ENCODE measurements at regions not wholly inside any gene's neighbourhood (a gene's known extent, or its start where the extent isn't known, plus 50 kb on each side); places are given as distances from the start of the nearest gene placed in this dataset.

DNA sequence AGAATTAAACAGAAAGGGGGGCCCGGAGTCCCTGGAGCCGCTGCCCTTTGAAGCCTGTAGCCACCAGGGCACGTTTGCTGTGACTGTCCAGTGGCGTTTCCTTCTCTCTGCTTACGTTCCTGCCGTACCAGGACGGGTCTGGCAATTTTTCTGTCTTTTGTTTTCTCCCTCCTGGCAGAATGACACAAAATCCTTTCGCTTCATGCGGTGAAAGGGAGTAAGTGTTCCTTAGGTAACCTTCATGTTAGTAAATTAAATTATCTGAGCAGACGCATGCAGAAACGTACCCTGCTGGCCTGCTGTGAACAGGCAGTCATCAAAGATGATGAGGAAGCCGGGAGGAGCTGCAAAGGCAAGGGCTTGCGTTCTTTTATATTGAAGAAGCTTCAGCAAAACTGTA is 299.3 kb upstream of the ARGLU1 start:
- no peak for DNase-seq (ENCODE audit: low spot score)

DNA sequence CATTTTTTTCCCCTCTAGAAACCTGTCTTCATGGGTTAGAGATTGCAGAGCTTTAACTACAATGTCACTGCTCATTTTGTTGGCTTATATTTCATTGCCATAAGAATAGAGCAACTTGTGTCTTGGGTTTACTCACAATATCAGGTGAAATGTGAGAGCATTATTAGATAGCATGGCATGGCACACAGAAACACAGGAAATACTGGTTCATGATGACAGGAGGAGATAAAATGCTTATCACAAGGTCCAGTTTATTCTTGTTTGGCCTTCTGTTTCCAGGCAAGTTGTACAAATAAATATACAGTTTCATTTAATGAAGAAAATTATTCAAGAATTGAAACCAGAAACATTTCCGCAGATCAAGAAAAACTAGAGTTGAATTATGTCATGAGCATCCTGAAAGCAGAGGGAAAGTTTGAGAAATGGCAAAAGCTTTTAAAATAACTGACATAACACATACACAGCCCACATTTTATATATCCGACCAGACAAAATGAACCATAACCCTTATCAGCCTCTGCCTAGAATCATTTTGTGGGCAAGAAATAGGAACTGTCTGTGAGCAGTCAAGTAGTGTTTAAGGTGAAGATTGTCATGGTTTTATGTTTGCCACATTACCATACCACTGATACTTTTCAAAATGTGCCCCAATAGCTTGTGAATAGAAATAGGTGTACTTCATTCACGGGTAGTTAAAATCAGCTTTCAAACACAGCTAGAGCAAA is 297.9 kb upstream of the ARGLU1 start:
- DNase-seq (ENCODE audit: low spot score): no peak

DNA sequence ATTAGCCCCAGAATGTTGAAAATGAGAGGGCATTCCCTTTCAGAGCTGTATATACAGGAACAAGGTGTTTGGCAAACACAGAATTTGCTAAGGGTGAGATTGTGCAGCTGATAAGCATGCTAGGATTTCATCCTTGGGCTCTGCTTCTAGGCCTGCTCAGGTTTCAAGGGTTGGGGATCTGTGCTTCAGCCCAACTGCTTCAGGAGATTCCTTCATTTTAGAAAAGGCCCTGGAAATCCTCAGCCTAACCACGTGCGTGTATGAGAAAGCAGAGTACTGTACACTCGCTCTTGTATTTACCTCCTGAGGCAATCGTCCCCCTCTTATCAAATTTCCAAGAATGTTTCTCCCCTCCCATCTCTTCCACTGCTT is 291.6 kb upstream of the ARGLU1 start:
- DNase-seq (ENCODE audit: low spot score): no peak

DNA sequence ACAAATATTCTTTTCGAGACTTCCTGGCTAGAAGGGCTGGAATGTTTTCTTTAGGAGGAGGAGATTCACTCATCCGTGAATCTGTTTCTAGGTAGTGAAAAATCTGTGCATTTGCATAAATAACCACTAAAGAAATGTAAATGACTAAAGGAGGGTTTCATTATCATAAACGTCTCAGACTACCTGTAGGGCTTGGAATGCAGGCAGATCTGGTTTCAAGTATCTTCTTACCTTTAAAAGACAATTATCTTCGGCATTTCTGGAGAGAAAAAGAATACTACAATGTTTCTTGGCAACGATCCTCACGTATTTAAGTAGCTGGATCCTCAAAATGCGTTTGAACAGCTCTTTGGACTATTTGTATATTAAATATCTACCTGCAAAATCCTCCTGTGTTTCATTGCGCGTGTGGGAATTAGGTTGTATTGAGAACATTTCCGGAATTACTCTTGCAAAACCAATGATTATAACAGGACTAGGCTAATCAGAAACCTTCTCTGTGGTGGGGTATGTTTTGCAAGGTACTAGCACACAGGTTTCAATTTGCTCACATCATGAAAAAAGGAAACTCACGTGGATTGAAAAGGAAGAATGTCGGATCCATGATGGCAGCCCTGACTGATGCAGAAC is 291.1 kb upstream of the ARGLU1 start:
- no peak for DNase-seq (ENCODE audit: low spot score)

DNA sequence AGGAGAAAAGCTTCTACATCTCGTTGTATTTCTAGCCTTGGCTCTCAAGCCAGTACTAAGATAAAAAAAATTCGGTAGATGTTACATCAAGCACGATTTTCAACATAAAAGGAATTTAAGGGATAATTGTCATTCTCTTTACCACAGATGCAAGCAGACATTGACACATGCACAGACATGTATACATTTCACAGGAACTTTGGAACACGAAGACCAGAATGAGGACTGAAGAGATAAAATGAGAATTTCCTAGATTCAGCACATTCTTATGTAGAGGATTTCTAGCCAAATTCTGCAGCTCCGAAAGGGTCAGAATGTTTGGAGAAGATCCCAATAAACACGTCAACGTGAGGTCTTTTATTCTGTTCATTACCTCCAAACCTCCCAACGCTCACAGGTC is 284.5 kb upstream of the ARGLU1 start:
- DNase-seq (ENCODE audit: low spot score): no peak

DNA sequence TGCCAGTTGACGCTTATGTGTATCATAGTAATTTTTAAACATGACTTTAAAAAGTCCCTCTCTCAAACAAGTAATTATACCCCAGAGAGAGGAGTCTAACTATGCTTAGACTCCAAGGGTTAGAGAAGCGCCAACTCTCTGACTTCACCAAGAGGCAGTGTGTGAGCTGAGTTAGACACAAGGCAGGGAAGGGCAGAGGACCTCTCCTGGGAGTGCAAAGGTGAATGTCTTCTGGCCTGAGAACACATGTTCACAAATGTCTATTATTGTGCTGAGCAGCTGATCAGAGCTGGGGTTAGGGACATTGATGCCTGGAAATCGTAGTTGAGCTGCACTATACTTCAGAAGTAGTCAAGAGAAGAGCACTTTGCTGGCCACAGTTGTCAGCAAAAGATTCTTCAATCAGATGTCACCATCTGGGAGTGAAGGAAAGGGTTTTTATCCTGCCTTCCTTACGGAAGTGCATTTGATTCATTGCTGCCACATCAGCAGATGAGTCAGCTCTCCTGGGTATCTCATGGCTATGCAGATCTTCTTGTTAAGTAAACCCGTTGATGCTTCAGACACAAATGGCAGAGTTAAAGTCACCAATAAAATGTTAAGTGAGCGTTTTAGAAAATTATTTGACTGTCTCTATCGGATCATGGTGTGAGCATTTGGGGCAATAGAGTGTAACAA is 283.2 kb upstream of the ARGLU1 start:
- DNase-seq (ENCODE audit: low spot score): no peak

DNA sequence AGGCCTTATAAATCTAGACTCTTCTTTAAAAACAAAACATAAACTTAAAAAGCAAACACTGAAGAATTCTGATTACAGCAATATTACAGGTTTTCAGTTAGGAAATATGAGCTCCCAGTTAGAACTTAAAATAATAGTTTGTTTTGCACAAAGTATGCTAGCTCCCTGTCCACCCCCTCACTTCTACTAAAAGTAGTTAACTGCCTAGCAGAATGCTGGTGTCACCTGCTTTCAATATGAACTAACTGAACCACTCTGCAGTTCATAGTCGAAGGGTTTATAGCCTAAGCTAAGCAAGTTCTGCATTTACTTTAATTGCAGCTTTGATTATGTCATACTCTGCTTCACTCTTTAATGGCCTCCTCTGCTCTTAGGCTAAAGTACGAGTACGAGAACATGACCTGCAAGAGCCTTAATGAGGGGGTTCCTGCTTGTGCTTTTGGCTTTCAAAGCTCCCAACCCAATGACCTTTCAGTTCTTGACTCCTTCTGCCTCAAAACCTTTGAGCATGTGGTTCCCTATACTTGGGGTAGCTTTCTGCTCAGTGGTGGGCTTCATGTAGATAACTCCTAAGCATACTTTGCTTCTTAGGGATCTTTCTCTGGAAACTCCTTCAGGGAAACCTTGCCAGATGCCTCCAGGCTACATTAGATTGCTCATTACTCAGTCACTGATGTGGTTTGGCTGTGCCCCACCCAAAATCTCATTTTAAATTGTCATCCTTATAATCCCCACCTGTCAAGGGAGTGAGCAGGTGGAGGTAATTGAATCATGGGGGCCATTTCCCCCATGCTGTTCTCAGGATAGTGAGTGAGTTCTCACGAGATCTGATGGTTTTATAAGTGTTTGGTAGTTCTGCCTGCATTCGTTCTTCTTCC is 278.9 kb upstream of the ARGLU1 start:
- DNase-seq (ENCODE audit: low spot score): no peak

DNA sequence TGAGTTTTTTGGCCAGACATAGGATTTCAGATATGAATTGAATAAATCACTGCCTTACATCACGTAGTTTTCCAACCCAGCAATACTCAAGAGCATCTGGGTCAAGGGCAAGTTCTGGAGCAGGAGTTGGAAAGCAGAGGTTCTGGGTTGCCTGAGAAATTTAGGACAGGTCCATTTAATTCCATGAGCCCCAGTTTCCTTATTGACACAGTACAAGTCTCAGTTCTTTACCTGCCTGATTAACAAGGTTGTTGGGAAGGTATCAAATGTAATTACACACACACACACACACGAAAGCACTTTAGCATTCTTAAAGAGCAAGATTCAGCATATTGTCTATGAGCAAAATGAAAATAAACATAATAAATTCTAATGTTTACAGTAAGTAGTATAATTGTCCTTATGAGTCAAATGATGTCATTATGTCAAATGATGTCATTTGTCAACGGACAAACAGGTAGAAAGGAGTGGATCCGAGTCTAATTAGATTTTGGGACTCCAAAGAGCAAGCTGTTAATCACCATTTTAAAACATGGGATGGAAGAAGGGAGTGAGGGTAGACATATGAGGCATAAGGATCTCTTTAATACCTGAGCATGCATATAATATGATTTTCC is 268.4 kb upstream of the ARGLU1 start:
- DNase-seq (ENCODE audit: low spot score): no peak

DNA sequence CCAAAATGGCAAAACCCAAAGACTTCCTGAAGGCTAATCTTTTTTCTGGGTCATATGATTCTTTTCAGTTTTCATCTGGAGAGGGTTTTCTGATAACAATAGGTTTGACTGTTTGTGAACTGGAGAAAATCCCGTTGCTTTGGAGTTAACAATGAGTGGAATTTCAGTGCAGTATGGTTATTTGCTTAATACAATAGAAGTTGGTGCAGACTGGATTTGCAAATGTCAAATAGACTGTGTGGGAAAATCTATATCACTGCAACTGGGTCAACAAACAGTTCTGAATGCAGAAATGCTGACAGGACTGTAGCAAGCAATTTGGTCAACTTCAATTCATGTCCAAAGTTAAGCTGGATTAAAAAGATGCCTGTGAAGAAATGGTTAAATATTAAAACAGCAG is 267.5 kb upstream of the ARGLU1 start:
- DNase-seq (ENCODE audit: low spot score): no peak

DNA sequence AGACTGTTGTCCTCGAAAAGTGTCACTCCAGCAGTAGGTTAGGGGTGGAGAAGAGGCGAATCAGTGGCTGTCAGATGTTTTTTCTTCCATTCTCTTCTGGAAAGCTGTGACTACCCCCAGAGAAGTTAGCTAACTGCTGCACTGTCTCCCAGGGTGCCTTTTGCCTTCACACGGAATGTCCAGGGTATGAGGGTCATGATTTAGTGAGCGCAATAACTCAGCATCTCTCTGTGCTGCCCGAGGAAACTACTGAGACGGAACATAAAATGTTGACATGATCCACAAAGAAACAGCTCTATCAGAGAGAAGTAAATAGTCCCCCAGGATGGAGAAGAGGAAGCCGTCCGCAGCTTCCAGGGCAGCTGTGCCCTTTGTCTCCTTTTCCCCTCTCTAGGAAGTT is 254.0 kb upstream of the ARGLU1 start:
- no peak for DNase-seq (ENCODE audit: low spot score)

DNA sequence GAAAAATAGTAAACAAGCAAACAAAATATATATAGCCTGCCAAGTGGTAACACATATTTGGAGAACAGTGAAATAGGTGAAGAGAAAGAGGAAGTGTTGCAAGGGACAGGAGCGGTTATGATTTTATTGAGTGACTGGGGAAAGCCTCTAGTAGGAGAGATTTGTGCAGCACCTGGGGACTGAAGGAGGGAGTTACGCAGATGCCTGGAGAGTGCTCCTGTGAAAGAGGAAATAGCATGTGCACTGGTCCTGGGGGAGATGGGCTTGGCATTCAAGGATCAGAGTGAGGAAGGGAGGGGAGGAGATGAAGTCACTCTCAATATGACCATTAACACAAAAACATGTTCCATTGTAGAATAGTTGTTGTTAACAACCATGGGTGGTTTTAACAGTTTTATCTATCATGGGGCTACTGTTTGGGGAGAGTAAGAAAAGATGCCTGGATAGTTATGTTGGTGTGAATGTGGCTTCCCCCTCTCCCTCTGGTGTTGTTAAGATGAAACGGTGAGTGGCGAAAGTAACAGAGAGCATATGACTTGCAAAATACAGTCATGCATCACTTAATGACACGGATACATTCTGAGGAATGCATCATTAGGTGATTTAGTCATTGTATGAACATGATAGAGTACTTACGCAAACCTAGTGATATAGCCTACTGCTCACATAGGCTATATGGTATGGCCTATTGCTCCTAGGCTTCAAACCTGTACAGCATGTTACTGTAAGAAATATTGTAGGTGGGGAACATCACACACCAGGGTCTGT is 251.7 kb upstream of the ARGLU1 start:
- DNase-seq (ENCODE audit: low spot score): no peak

DNA sequence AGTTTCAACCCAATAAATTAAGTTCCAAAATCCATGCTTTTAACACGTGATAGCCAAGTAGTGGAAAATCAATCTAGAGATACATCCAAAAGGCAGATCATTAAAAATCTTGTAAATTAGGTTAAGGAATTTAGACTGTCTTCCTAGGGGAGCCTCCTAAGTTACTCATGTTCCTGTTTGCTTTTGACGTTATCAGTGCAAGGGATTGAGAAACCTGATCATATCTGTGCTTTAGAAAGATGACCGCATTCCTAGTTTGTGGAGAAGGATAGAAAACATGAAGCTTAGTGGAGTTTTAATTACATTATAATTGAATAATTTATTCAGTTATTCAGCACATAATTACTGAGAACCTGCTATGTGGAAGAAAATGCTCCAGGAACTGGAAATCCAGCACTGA is 251.0 kb upstream of the ARGLU1 start:
- DNase-seq (ENCODE audit: low spot score): no peak

DNA sequence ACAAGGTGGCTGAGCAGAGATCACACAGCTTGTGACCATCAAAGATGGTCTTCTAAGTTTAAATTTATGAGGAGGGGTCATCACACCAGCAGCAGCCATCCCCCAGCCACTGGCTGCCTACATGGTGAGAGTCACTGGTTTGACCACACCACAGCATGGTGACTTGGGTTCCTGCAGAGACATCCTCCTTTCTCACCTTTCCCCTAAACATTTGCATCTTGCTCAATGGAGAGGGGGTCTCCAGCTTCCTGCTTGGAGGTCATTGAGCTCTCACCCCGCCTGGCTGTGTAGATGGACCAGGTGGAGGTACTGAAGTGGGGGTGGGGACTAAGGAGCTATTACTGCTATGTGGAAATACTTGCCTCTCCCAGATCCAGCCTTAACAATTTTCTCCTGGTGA is 247.6 kb upstream of the ARGLU1 start:
- no peak for DNase-seq (ENCODE audit: low spot score)

DNA sequence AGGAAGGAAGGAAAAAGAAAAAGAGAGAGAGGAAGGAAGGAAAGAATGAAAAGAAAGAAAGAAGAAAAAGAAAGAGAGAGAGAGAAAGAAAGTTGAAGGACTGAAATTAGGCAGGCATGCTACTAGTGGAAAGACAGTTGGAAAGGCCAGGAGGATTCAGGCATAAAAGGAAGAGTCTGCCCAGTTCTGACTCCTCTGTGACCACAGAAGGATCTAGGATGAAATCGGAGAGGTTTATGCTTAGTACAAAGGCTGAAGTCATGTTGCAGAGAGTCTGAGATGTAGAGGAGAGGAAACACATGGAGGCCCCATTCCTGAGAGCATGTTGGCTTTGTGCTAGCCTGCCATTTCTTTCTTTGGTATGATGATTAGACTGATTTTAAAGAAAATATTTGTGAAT is 246.5 kb upstream of the ARGLU1 start:
- DNase-seq (ENCODE audit: low spot score): no peak

DNA sequence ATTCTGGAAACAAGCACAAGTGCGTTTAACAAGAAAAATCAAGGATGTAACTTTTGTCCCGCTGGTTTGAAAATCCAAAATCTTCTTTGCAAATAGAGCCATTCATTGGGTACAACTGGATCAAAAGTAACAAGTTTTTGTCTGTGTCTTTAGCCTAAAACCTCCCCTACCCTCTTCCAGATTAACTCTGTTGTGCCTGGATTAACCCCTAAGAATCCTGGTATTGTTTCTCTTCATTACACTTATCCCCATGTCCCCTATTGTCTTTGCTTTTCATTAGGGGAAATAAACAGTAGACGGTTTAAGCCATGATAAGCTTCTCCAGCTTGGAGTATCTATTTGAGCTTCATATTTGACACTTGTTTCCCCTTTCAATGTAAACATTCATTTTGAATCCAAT is 242.1 kb upstream of the ARGLU1 start:
- no peak for DNase-seq (ENCODE audit: low spot score)

DNA sequence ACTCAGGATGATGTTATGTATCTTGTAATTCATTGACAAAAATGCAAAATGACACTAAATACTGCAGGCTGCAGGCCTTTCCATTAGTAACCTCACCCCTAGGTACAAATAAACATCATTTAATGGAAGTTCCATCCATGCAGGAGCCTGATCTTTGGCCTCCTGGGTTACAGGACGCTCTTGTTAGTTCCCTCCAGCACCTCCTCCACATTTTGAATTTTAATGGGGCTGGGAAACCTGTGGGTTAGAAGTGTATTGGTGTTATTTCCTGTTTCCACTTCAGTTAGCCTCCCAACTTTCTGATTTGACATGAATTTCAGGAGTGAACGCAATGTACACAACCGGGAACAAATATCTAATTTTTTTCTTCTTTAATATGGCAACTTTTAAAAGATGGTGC is 237.1 kb upstream of the ARGLU1 start:
- DNase-seq (ENCODE audit: low spot score): no peak

DNA sequence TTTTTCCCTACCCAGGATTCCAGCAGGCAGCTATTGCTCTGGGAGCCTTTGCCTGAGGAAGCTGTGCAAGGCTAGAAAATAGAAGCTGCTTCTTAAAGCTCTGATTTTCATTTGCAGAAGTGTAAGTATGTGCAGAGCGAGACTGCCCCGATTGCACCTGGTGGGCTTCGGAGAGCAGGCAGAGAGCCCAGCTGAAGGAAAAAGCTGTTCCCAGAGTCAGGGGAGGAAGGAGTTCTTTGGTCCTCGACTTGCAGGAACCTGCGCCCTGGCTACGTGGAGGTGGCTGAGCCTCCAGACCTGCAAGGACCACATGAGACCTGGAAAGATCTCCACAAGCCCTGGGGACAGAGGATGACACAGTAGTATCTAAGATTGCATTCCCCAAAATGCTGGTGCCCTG is 235.0 kb upstream of the ARGLU1 start:
- DNase-seq (ENCODE audit: low spot score): no peak

DNA sequence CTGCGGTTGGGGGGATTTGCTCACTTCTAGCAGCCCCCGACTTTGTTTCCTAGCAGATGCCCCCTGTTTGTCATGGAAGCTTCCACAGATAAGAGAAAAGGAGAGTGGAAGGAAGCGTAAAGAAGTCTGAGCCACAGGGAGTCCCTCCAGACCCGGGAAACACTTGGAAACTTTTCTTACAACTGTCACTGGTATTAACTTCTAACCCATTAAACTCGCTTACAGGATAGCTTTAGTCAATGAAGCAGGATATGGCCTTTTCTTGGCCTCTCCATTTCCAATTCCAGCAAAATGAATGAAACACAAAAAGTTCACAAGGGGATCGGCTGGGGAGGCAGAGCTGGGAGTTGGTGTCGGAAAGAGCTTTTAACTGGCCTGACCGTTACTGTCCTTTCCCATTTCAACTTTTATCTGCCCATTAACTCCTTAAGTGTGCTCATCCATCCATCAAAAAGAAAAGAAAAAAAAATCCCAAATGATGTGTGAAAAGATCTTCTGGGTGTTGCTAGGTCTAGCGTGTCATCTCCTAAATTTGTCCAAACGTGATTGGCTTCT is 231.9 kb upstream of the ARGLU1 start:
- DNase-seq (ENCODE audit: low spot score): no peak

DNA sequence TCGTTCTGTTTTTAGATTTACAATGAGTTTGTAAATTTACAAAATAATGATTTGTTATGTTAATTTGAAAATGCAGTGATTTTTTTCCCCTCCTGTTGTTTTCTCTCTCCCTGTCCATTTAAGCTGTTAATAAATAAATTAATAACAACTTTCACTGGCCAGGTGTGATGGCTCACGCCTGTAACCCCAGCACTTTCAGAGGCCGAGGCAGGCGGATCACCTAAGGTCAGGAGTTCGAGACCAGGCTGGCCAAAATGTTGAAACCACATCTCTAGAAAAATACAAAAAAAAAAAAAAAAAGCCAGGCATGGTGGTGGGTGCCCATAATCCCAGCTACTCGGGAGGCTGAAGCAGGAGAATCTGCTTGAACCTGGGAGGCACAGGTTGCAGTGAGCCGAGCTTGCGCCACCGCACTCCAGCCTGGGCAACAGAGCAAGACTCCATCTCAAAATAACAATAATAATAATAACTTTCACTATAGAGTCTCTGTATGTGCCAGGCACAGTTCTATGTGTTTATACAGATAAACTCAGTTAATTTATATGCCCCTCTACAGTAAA is 229.2 kb upstream of the ARGLU1 start:
- DNase-seq (ENCODE audit: low spot score): no peak

DNA sequence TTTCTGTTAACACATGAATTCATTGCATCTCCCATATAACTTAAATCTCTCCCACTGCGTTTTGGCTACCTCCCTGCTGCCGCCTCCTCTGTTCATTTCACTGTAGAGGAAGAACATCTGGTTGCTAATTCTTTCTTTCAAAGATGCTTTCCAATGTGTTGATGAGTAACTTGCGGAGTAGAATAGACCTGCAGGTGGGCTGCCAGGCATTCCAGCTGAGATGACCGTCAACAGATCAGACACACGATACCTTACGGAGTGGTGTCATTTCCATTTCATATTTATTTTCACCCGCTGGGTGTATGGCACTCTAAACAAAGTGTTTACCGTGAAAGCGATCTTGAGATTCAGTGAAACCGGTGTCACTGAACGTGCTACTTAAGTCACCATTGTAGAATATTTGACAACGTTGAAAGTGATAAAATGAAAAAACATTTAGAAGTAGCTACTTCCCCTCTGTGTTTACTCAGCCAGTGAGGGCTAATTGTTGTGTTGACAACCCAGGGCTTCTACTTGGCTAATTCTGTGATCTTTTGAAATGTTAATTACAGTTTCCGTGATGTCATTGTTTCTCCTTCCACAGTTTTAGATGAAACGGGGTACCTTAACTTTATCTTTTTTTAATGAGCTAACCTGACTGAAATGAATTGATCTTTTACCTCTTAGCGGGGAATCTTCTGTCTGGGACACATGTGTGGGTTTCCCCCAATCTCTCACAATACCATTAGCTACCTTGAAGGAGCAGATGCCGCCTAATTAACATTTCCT is 228.5 kb upstream of the ARGLU1 start:
- no peak for DNase-seq (ENCODE audit: low spot score)
